ENCODE measurements at regions not wholly inside any gene's neighbourhood (a gene's known extent, or its start where the extent isn't known, plus 50 kb on each side); places are given as distances from the start of the nearest gene placed in this dataset.

GRCh38 chr17:34798581-34798980 lies 162.7 kb downstream of the CCT6B start:
- Mint-ChIP-seq H3K4me1 (peaks cover 21% of the 10 kb centered on the region), H3K27me3 (ENCODE audit: insufficient read depth, low read depth, poor library complexity) (peaks cover 38% of the 10 kb centered on the region), H3K9me3 (peaks cover 4% of the 10 kb centered on the region; the same call in 2 of the 3 replicates), H3K36me3 (ENCODE audit: low read depth) (no peaks in the 10 kb centered on the region), H3K27ac (no peak overlapping the region), H3K4me3 (no peak overlapping the region)
- Histone ChIP-seq H3K27ac (ENCODE audit: low read depth) (no peak overlapping the region), H3K4me2 (peak overlapping the region; percentile 33; the same call in 1 of the 2 replicates), H3K36me3 (ENCODE audit: insufficient read depth) (no peaks in the 10 kb centered on the region), H3K79me2 (replicated peaks; ENCODE audit: insufficient read depth) (no peaks in the 10 kb centered on the region), H3F3A (replicated peaks; ENCODE audit: low read depth) (no peaks in the 10 kb centered on the region), H3K9me2 (ENCODE audit: insufficient read depth) (0 out of 2 replicates have a peak, but pooled peaks cover 3% of the 10 kb centered on the region), H3K4me3 (no peak overlapping the region), H4K20me1 (replicated peaks; ENCODE audit: insufficient read depth) (peaks cover 4% of the 10 kb centered on the region; the same call in 1 of the 2 replicates), H2AFZ (no peak overlapping the region), H3K4me1 (ENCODE audit: insufficient read depth) (peaks cover 16% of the 10 kb centered on the region), H3K27me3 (ENCODE audit: insufficient read depth) (peaks cover 17% of the 10 kb centered on the region; the same call in 1 of the 2 replicates)
- ATAC-seq: peak; percentile 92
- TF ChIP-seq CREB1 (CRISPR knock-in tag; IDR thresholded peaks at IDR 0.05; ENCODE audit: low read depth): no peak
- no peak for TF ChIP-seq EZH2phosphoT487 (IDR thresholded peaks at IDR 0.05; ENCODE audit: unreplicated experiment)
- TF ChIP-seq, protein P1, sequence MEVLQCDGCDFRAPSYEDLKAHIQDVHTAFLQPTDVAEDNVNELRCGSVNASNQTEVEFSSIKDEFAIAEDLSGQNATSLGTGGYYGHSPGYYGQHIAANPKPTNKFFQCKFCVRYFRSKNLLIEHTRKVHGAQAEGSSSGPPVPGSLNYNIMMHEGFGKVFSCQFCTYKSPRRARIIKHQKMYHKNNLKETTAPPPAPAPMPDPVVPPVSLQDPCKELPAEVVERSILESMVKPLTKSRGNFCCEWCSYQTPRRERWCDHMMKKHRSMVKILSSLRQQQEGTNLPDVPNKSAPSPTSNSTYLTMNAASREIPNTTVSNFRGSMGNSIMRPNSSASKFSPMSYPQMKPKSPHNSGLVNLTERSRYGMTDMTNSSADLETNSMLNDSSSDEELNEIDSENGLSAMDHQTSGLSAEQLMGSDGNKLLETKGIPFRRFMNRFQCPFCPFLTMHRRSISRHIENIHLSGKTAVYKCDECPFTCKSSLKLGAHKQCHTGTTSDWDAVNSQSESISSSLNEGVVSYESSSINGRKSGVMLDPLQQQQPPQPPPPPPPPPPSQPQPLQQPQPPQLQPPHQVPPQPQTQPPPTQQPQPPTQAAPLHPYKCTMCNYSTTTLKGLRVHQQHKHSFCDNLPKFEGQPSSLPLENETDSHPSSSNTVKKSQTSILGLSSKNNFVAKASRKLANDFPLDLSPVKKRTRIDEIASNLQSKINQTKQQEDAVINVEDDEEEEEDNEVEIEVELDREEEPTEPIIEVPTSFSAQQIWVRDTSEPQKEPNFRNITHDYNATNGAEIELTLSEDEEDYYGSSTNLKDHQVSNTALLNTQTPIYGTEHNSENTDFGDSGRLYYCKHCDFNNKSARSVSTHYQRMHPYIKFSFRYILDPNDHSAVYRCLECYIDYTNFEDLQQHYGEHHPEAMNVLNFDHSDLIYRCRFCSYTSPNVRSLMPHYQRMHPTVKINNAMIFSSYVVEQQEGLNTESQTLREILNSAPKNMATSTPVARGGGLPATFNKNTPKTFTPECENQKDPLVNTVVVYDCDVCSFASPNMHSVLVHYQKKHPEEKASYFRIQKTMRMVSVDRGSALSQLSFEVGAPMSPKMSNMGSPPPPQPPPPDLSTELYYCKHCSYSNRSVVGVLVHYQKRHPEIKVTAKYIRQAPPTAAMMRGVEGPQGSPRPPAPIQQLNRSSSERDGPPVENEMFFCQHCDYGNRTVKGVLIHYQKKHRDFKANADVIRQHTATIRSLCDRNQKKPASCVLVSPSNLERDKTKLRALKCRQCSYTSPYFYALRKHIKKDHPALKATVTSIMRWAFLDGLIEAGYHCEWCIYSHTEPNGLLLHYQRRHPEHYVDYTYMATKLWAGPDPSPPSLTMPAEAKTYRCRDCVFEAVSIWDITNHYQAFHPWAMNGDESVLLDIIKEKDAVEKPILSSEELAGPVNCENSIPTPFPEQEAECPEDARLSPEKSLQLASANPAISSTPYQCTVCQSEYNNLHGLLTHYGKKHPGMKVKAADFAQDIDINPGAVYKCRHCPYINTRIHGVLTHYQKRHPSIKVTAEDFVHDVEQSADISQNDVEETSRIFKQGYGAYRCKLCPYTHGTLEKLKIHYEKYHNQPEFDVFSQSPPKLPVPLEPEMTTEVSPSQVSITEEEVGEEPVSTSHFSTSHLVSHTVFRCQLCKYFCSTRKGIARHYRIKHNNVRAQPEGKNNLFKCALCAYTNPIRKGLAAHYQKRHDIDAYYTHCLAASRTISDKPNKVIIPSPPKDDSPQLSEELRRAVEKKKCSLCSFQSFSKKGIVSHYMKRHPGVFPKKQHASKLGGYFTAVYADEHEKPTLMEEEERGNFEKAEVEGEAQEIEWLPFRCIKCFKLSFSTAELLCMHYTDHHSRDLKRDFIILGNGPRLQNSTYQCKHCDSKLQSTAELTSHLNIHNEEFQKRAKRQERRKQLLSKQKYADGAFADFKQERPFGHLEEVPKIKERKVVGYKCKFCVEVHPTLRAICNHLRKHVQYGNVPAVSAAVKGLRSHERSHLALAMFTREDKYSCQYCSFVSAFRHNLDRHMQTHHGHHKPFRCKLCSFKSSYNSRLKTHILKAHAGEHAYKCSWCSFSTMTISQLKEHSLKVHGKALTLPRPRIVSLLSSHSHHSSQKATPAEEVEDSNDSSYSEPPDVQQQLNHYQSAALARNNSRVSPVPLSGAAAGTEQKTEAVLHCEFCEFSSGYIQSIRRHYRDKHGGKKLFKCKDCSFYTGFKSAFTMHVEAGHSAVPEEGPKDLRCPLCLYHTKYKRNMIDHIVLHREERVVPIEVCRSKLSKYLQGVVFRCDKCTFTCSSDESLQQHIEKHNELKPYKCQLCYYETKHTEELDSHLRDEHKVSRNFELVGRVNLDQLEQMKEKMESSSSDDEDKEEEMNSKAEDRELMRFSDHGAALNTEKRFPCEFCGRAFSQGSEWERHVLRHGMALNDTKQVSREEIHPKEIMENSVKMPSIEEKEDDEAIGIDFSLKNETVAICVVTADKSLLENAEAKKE (CRISPR knock-in tag; IDR thresholded peaks at IDR 0.05): peak; percentile 82
- TF ChIP-seq, protein P2, sequence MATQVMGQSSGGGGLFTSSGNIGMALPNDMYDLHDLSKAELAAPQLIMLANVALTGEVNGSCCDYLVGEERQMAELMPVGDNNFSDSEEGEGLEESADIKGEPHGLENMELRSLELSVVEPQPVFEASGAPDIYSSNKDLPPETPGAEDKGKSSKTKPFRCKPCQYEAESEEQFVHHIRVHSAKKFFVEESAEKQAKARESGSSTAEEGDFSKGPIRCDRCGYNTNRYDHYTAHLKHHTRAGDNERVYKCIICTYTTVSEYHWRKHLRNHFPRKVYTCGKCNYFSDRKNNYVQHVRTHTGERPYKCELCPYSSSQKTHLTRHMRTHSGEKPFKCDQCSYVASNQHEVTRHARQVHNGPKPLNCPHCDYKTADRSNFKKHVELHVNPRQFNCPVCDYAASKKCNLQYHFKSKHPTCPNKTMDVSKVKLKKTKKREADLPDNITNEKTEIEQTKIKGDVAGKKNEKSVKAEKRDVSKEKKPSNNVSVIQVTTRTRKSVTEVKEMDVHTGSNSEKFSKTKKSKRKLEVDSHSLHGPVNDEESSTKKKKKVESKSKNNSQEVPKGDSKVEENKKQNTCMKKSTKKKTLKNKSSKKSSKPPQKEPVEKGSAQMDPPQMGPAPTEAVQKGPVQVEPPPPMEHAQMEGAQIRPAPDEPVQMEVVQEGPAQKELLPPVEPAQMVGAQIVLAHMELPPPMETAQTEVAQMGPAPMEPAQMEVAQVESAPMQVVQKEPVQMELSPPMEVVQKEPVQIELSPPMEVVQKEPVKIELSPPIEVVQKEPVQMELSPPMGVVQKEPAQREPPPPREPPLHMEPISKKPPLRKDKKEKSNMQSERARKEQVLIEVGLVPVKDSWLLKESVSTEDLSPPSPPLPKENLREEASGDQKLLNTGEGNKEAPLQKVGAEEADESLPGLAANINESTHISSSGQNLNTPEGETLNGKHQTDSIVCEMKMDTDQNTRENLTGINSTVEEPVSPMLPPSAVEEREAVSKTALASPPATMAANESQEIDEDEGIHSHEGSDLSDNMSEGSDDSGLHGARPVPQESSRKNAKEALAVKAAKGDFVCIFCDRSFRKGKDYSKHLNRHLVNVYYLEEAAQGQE (IDR thresholded peaks at IDR 0.05; ENCODE audit: unreplicated experiment): peak; percentile 5
- 0 out of 2 replicates have a peak, but pooled peaks have one; percentile 30 for TF ChIP-seq NANOG (IDR thresholded peaks at IDR 0.05; ENCODE audit: borderline replicate concordance)
- peak; percentile 73 for DNase-seq (ENCODE audit: low spot score)
